CD4-positive, alpha-beta T cell (primary cell): ENCODE measurements at regions not wholly inside any gene's neighbourhood (a gene's known extent, or its start where the extent isn't known, plus 50 kb on each side); places are given as distances from the start of the nearest gene placed in this dataset.

Experiments
- ATAC-seq: fragments of 200-7000 bp; cut with Tn5 transposase; one replicate; pipeline ENCODE4 v1.10.0; 2022; ENCODE audit warnings: mild to moderate bottlenecking; ENCODE audit not compliant: poor library complexity
- CTCF ChIA-PET: fragments of 350-600 bp; sonication (Branson Sonifier 250); formaldehyde crosslinking; loops from one replicate; lab custom pipeline; 2021; ENCODE audit warnings: antibody characterized with exemption, inconsistent platforms; lab: Charles Lee
- POLR2A ChIA-PET: fragments of 350-600 bp; sonication (Branson Sonifier 250); formaldehyde crosslinking; loops from one replicate; lab custom pipeline; 2021; ENCODE audit warnings: antibody characterized with exemption, inconsistent platforms; lab: Charles Lee
- DNase-seq, 14 experiments: peaks; one replicate each; pipeline ENCODE4 v3.0.0-alpha.2; 2013 to 2020; ENCODE audit warnings: mixed read lengths in 2 of 14
- H3K27ac ChIP-seq, 2 donors: one replicate each; pipeline versions ENCODE4 v1.5.1 to v1.7.0; 2013; ENCODE audit warnings: low read length in 2 of 2, low read depth in 1 of 2, mild to moderate bottlenecking in 1 of 2
- H3K27me3 ChIP-seq, 2 experiments: 1 replicate in 1 of 2; 2 replicates in 1 of 2; pipeline versions ENCODE4 v1.6.1 to v1.7.0; 2013; ENCODE audit warnings: low read length in 2 of 2, control low read depth in 1 of 2, mild to moderate bottlenecking in 1 of 2, moderate library complexity in 1 of 2; ENCODE audit not compliant: insufficient read depth in 2 of 2, control insufficient read depth in 1 of 2
- H3K36me3 ChIP-seq: one replicate; pipeline ENCODE4 v1.6.1; 2013; ENCODE audit warnings: low read length, control low read depth; ENCODE audit not compliant: insufficient read depth
- H3K4me1 ChIP-seq: one replicate; pipeline ENCODE4 v1.6.1; 2013; ENCODE audit warnings: low read length, control low read depth; ENCODE audit not compliant: insufficient read depth
- H3K4me3 ChIP-seq: one replicate; pipeline ENCODE4 v1.5.1; 2013; ENCODE audit warnings: mild to moderate bottlenecking, low read length, moderate library complexity
- H3K9me3 ChIP-seq, 2 experiments: 1 replicate in 1 of 2; 2 replicates in 1 of 2; pipeline versions ENCODE4 v1.6.1 to v1.7.0; 2013; ENCODE audit warnings: low read length in 2 of 2, mild to moderate bottlenecking in 2 of 2, control low read depth in 1 of 2, moderate library complexity in 1 of 2; ENCODE audit not compliant: control insufficient read depth in 1 of 2, insufficient read depth in 1 of 2
- H3K27ac Mint-ChIP-seq: one replicate; pipeline ENCODE4 v1.8.0; 2020; ENCODE audit warnings: mixed read lengths
- H3K27me3 Mint-ChIP-seq: one replicate; pipeline ENCODE4 v1.8.0; 2021; ENCODE audit warnings: mixed read lengths
- H3K36me3 Mint-ChIP-seq: one replicate; pipeline ENCODE4 v1.8.0; 2021; ENCODE audit warnings: low read depth, mixed read lengths
- H3K4me1 Mint-ChIP-seq: one replicate; pipeline ENCODE4 v1.8.0; 2021; ENCODE audit warnings: low read depth, mixed read lengths
- H3K4me3 Mint-ChIP-seq: one replicate; pipeline ENCODE4 v1.8.0; 2020; ENCODE audit warnings: mild to moderate bottlenecking, mixed read lengths
- H3K9me3 Mint-ChIP-seq: one replicate; pipeline ENCODE4 v1.8.0; 2020; ENCODE audit warnings: mixed read lengths
- CTCF ChIP-seq: fragments of 200-600 bp; IDR thresholded peaks from one replicate; pipeline ENCODE4 v1.8.0; 2022; ENCODE audit warnings: antibody characterized with exemption, mild to moderate bottlenecking
- intact Hi-C, 2 experiments: fragments of 100-400 bp; cut with DNase I in 1 of 2; cut with micrococcal nuclease in 1 of 2; formaldehyde crosslinking; loops; one replicate each; pipeline versions ENCODE4 v1.15.1 to v1.9.0; 2023 to 2025; cut with DNase I, micrococcal nuclease

- Histone ChIP-seq H3K4me1 (no peaks in the 10 kb centered on the region), H3K4me3 (no peak overlapping the region), H3K36me3 (no peaks in the 10 kb centered on the region), H3K9me3 (no peaks in the 10 kb centered on the region), H3K27me3 (no peaks in the 10 kb centered on the region), H3K27ac (no peak overlapping the region)
- Mint-ChIP-seq H3K4me3 (no peak overlapping the region), H3K27me3 (no peaks in the 10 kb centered on the region), H3K27ac (no peak overlapping the region), H3K4me1 (no peaks in the 10 kb centered on the region), H3K36me3 (no peaks in the 10 kb centered on the region), H3K9me3 (peaks cover 8% of the 10 kb centered on the region)
- no peak for TF ChIP-seq CTCF
- DNase-seq (no peak), ATAC-seq (no peak)
- intact Hi-C loops: no loop called here
- POLR2A ChIA-PET: no interaction called here
- CTCF ChIA-PET: no interaction called here
Observed at GRCh38 chr10:107492389-107492788, 327.9 kb upstream of the SORCS1 start.

- no peaks in the 10 kb centered on the region for H3K4me1 ChIP-seq
- ATAC-seq: no peak
- ChIA-PET CTCF (no interaction called here), POLR2A (no interaction called here)
- no peak overlapping the region for H3K4me3 ChIP-seq
- no peak for TF ChIP-seq CTCF
- H3K36me3 ChIP-seq: no peaks in the 10 kb centered on the region
- intact Hi-C loops: no loop called here
- Mint-ChIP-seq H3K9me3 (peaks cover under 1% of the 10 kb centered on the region), H3K4me3 (no peak overlapping the region), H3K4me1 (no peaks in the 10 kb centered on the region), H3K27me3 (no peaks in the 10 kb centered on the region), H3K36me3 (no peaks in the 10 kb centered on the region), H3K27ac (no peak overlapping the region)
- no peaks in the 10 kb centered on the region for H3K9me3 ChIP-seq
- DNase-seq: no peak
- H3K27me3 ChIP-seq: no peaks in the 10 kb centered on the region
- H3K27ac ChIP-seq: no peak overlapping the region
Observed at GRCh38 chr10:107490389-107490788, 325.9 kb upstream of the SORCS1 start.

GRCh38 chr10:107487284-107487683 lies 322.8 kb upstream of the SORCS1 start:
- Mint-ChIP-seq H3K4me1 (no peaks in the 10 kb centered on the region), H3K27me3 (no peaks in the 10 kb centered on the region), H3K36me3 (no peaks in the 10 kb centered on the region), H3K9me3 (peaks cover 6% of the 10 kb centered on the region), H3K27ac (no peak overlapping the region), H3K4me3 (no peak overlapping the region)
- TF ChIP-seq CTCF: no peak
- intact Hi-C loops: no loop called here
- no peaks in the 10 kb centered on the region for H3K4me1 ChIP-seq
- H3K27ac ChIP-seq: no peak overlapping the region
- no peaks in the 10 kb centered on the region for H3K36me3 ChIP-seq
- ATAC-seq (no peak), DNase-seq (no peak)
- ChIA-PET CTCF (no interaction called here), POLR2A (no interaction called here)
- no peak overlapping the region for H3K4me3 ChIP-seq
- H3K9me3 ChIP-seq: no peaks in the 10 kb centered on the region
- H3K27me3 ChIP-seq: no peaks in the 10 kb centered on the region
